ENCODE measurements at regions not wholly inside any gene's neighbourhood (a gene's known extent, or its start where the extent isn't known, plus 50 kb on each side); places are given as distances from the start of the nearest gene placed in this dataset.

- Histone ChIP-seq H3K27me3 (ENCODE audit: control insufficient read depth in 1 of 2, insufficient read depth in 2 of 2, low read length in 2 of 2) (no peaks in the 10 kb centered on the region), H3K9me3 (ENCODE audit: low read length) (peaks cover 45% of the 10 kb centered on the region), H3K4me1 (ENCODE audit: insufficient read depth, low read length) (no peaks in the 10 kb centered on the region), H3K4me3 (replicated peaks in 1 of 3; ENCODE audit: insufficient read depth in 1 of 3, low read depth in 2 of 3, low read length in 3 of 3) (peak overlapping the region in 2 of 3 experiments; percentile 32 to 41; a peak in 4 of 6 replicates), H2AFZ (ENCODE audit: low read length) (peak overlapping the region; percentile 84), H3K27ac (ENCODE audit: extremely low read length, insufficient read depth, low read length) (no peak overlapping the region), H4K20me1 (ENCODE audit: insufficient read depth, low read length) (no peaks in the 10 kb centered on the region), H3K4me2 (ENCODE audit: low read depth, low read length) (peak overlapping the region; percentile 67), H3K9ac (ENCODE audit: insufficient read depth, low read depth, low read length) (peak overlapping the region; percentile 37; the same call in 1 of the 2 replicates), H3K79me2 (ENCODE audit: insufficient read depth, low read length) (no peaks in the 10 kb centered on the region), H3K36me3 (replicated peaks in 1 of 2; ENCODE audit: control insufficient read depth in 1 of 2, insufficient read depth in 2 of 2, low read length in 2 of 2) (no peaks in the 10 kb centered on the region)
- FAIRE-seq (no peak), ATAC-seq (peak; percentile 80), DNase-seq (ENCODE audit: low spot score) (peak; percentile 30)
- ChIA-PET CTCF (ENCODE audit: low intra/inter-chr PET ratio, low total read pairs) (interaction anchor here (1.8 kb wide), 1 partner anchor 340 kb away, joined by 8 read pairs; no protein-coding TSS in a partner anchor), POLR2A (no interaction called here)
- BruUV-seq (replicated peaks) = no TSS peak
- TF ChIP-seq ZNF713 (CRISPR knock-in tag; IDR thresholded peaks at IDR 0.05) = no peak
- peak; percentile 58 for TF ChIP-seq STAG1 (CRISPR knock-in tag; IDR thresholded peaks at IDR 0.05)
- TF ChIP-seq DDIT3 (CRISPR knock-in tag; IDR thresholded peaks at IDR 0.05) = no peak
- no peak for TF ChIP-seq MXD4 (CRISPR knock-in tag; IDR thresholded peaks at IDR 0.05)
- TF ChIP-seq ZNF792 (CRISPR knock-in tag; IDR thresholded peaks at IDR 0.05) = no peak
- peak; percentile 53 for TF ChIP-seq CTCF (CRISPR knock-in tag; IDR thresholded peaks at IDR 0.05)
- peak; percentile 64 for TF ChIP-seq SMC3 (IDR thresholded peaks at IDR 0.05; ENCODE audit: low read length)
- in situ Hi-C loops (cut with HindIII; ENCODE audit: extremely low pct_ligation_motif_present, low pct_unique_long_range_greater_than_20kb) = loop anchor here (25.0 kb wide), 1 partner anchor 335 kb away; no protein-coding TSS in a partner anchor
- 0% methylated on average over 4 of the region's 5 CpGs for WGBS (ENCODE audit: low lambda C conversion rate)
- intact Hi-C loops (cut with micrococcal nuclease; ENCODE audit: unreplicated experiment) = loop anchor here (1.0 kb wide), 2 partner anchors 120 to 340 kb away; no protein-coding TSS in a partner anchor
Observed at GRCh38 chr4:43471950-43472349, 579.4 kb downstream of the GRXCR1 start.

GRCh38 chr4:43481526-43481925, 589.0 kb downstream of the GRXCR1 start:
- ATAC-seq (no peak), DNase-seq (ENCODE audit: low spot score) (no peak), FAIRE-seq (no peak)
- H2AFZ ChIP-seq (ENCODE audit: low read length) = no peak overlapping the region
- H4K20me1 ChIP-seq (ENCODE audit: insufficient read depth, low read length) = no peaks in the 10 kb centered on the region
- H3K27ac ChIP-seq (ENCODE audit: extremely low read length, insufficient read depth, low read length) = no peak overlapping the region
- H3K27me3 ChIP-seq (ENCODE audit: control insufficient read depth in 1 of 2, insufficient read depth in 2 of 2, low read length in 2 of 2) = no peaks in the 10 kb centered on the region
- ChIA-PET POLR2A (no interaction called here), CTCF (ENCODE audit: low intra/inter-chr PET ratio, low total read pairs) (no interaction called here)
- no peak overlapping the region for H3K4me3 ChIP-seq (replicated peaks in 1 of 3; ENCODE audit: insufficient read depth in 1 of 3, low read depth in 2 of 3, low read length in 3 of 3)
- H3K36me3 ChIP-seq (replicated peaks in 1 of 2; ENCODE audit: control insufficient read depth in 1 of 2, insufficient read depth in 2 of 2, low read length in 2 of 2) = no peaks in the 10 kb centered on the region
- H3K9ac ChIP-seq (ENCODE audit: insufficient read depth, low read depth, low read length) = no peak overlapping the region
- peaks cover 23% of the 10 kb centered on the region for H3K9me3 ChIP-seq (ENCODE audit: low read length)
- in situ Hi-C loops (cut with HindIII; ENCODE audit: extremely low pct_ligation_motif_present, low pct_unique_long_range_greater_than_20kb) = no loop called here
- WGBS (ENCODE audit: low lambda C conversion rate) = 9% methylated on average over 1 of the region's 1 CpG
- intact Hi-C loops (cut with micrococcal nuclease; ENCODE audit: unreplicated experiment) = no loop called here
- no peak overlapping the region for H3K4me2 ChIP-seq (ENCODE audit: low read depth, low read length)
- no TSS peak for BruUV-seq (replicated peaks)
- no peaks in the 10 kb centered on the region for H3K79me2 ChIP-seq (ENCODE audit: insufficient read depth, low read length)
- no peaks in the 10 kb centered on the region for H3K4me1 ChIP-seq (ENCODE audit: insufficient read depth, low read length)
- TF ChIP-seq POLR2AphosphoS5 (IDR thresholded peaks at IDR 0.05; ENCODE audit: low read depth, low read length) (no peak), FUBP1 (CRISPR knock-in tag; IDR thresholded peaks at IDR 0.05; ENCODE audit: borderline replicate concordance) (no peak), ZFP62 (CRISPR knock-in tag; IDR thresholded peaks at IDR 0.05) (no peak), JUN (CRISPR knock-in tag; IDR thresholded peaks at IDR 0.05) (no peak), ZNF33B (CRISPR knock-in tag; IDR thresholded peaks at IDR 0.05) (no peak), ZNF567 (CRISPR knock-in tag; IDR thresholded peaks at IDR 0.05; ENCODE audit: borderline replicate concordance) (no peak), SYNCRIP (IDR thresholded peaks at IDR 0.05; ENCODE audit: insufficient read depth, low read depth, low read length) (no peak), ZFYVE20 (CRISPR knock-in tag; IDR thresholded peaks at IDR 0.05; ENCODE audit: borderline replicate concordance, low read depth) (no peak), ZNF709 (CRISPR knock-in tag; IDR thresholded peaks at IDR 0.05) (no peak), ZSCAN29 (CRISPR knock-in tag; conservative IDR thresholded peaks at IDR 0.05) (no peak), ZNF530 (CRISPR knock-in tag; IDR thresholded peaks at IDR 0.05; ENCODE audit: low read depth) (no peak)

Measured in HepG2 (cell line).